Mucosa of descending colon (tissue), 3 donors: ENCODE measurements at regions not wholly inside any gene's neighbourhood (a gene's known extent, or its start where the extent isn't known, plus 50 kb on each side); places are given as distances from the start of the nearest gene placed in this dataset.

Experiments used
- ATAC-seq: fragments of 200-7000 bp; cut with Tn5 transposase; one replicate; pipeline ENCODE4 v1.9.1; 2020; ENCODE audit warnings: mild to moderate bottlenecking, moderate library complexity
- DNase-seq, 3 donors: peaks; one replicate each; pipeline ENCODE4 v3.0.0-alpha.2; 2020
- H3K36me3 ChIP-seq: fragments of 200-600 bp; one replicate; pipeline ENCODE4 v1.8.0; 2021; ENCODE audit warnings: low read depth, mild to moderate bottlenecking
- H3K4me1 ChIP-seq: fragments of 200-600 bp; one replicate; pipeline ENCODE4 v1.8.0; 2021; ENCODE audit warnings: low read depth, mild to moderate bottlenecking
- H3K4me3 ChIP-seq: fragments of 200-600 bp; one replicate; pipeline ENCODE4 v1.8.0; 2021; ENCODE audit warnings: mild to moderate bottlenecking
- H3K9me3 ChIP-seq: fragments of 200-600 bp; one replicate; pipeline ENCODE4 v1.8.0; 2021; ENCODE audit warnings: mild to moderate bottlenecking
- intact Hi-C, 2 donors: fragments of 100-400 bp; cut with DNase I in 1 of 2; cut with micrococcal nuclease in 1 of 2; formaldehyde crosslinking; loops; one replicate each; pipeline versions ENCODE4 v1.11.0 to v1.11.1; 2022; cut with DNase I, micrococcal nuclease
- TF ChIP-seq, protein P1 (sequence below): fragments of 200-600 bp; IDR thresholded peaks from one replicate; pipeline ENCODE4 v1.8.0; 2022; ENCODE audit warnings: antibody characterized with exemption, mild to moderate bottlenecking
- donor health status: DM: no; HTN: no; CAD: no; lungs with moderate emphysema.
- donor health status: DM: no; HTN: no; CAD: no.
- donor health status: DM: no; HTN: yes; CAD: no.

DNA sequence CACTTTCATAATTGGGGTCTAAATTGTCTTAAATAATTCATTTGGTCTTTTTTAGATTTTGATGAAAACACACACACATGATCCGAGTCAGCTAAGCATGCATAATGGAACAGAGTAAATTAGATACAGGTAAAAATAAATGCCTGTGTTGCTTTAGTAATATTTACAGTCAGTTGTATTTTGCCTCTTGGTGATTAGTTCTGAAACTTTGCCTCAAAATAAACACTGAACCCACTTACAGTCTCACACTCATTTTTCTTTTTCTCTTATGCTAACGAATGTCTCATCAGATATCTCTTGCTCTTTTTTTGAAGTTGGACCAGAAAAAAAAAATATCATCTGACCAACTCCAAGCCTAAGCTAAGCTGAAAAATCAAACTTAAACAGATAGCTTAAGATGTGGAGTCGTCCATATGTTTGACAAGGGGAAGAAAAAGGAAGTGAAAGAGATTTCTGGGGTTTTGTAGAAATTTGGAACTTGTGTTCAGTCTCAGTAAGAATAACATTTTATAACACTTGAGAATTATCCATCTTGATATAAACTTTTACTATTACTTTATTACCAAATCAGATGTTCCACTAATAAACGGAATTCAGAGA lies 592.5 kb downstream of the RPL10L start:
- intact Hi-C loops, result no loop called here
- TF ChIP-seq, protein P1, sequence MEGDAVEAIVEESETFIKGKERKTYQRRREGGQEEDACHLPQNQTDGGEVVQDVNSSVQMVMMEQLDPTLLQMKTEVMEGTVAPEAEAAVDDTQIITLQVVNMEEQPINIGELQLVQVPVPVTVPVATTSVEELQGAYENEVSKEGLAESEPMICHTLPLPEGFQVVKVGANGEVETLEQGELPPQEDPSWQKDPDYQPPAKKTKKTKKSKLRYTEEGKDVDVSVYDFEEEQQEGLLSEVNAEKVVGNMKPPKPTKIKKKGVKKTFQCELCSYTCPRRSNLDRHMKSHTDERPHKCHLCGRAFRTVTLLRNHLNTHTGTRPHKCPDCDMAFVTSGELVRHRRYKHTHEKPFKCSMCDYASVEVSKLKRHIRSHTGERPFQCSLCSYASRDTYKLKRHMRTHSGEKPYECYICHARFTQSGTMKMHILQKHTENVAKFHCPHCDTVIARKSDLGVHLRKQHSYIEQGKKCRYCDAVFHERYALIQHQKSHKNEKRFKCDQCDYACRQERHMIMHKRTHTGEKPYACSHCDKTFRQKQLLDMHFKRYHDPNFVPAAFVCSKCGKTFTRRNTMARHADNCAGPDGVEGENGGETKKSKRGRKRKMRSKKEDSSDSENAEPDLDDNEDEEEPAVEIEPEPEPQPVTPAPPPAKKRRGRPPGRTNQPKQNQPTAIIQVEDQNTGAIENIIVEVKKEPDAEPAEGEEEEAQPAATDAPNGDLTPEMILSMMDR, result no peak
- ATAC-seq, result no peak
- DNase-seq, result no peak
- Histone ChIP-seq H3K36me3 (no peaks in the 10 kb centered on the region), H3K4me3 (no peak overlapping the region), H3K4me1 (no peaks in the 10 kb centered on the region), H3K9me3 (no peaks in the 10 kb centered on the region)

- DNase-seq, result no peak
- TF ChIP-seq, protein P1, result no peak
- H3K4me3 ChIP-seq, result no peak overlapping the region
Observed at GRCh38 chr14:46057799-46058198, 593.8 kb downstream of the RPL10L start.

GRCh38 chr14:46054526-46054925 lies 597.1 kb downstream of the RPL10L start:
- DNase-seq, result no peak
- Histone ChIP-seq H3K9me3 (no peaks in the 10 kb centered on the region), H3K36me3 (no peaks in the 10 kb centered on the region), H3K4me3 (no peak overlapping the region), H3K4me1 (no peaks in the 10 kb centered on the region)
- intact Hi-C loops, result no loop called here
- no peak for ATAC-seq
- TF ChIP-seq, protein P1, result no peak

More at GRCh38 chr14:46057799-46058198, 593.8 kb downstream of the RPL10L start:
- intact Hi-C loops, result no loop called here
- ATAC-seq, result no peak
- Histone ChIP-seq H3K9me3 (no peaks in the 10 kb centered on the region), H3K36me3 (no peaks in the 10 kb centered on the region), H3K4me1 (no peaks in the 10 kb centered on the region)

GRCh38 chr14:46053221-46053620 lies 598.4 kb downstream of the RPL10L start:
- H3K4me1 ChIP-seq, result no peaks in the 10 kb centered on the region
- no peaks in the 10 kb centered on the region for H3K9me3 ChIP-seq
- no peak overlapping the region for H3K4me3 ChIP-seq
- DNase-seq, result no peak
- intact Hi-C loops, result no loop called here
- ATAC-seq, result no peak
- TF ChIP-seq, protein P1, result no peak
- no peaks in the 10 kb centered on the region for H3K36me3 ChIP-seq

DNA sequence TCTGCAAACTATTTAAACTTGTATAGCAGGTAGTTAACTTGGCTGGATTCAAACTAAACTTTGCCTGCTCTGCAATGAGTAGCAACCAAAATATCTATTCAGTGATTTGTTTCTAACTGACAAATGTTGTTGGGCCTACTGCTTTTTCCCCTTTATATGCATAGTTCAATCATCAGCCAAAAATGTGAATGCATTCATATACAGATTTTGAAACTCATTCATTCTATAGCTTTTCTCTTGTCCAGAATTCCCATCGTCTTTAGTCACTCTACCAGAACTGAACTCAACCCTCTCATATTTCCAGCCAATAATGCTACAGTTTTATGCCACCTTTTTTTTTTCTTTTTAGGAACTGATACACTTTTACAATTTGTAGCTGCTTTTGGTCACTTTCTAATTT lies 599.8 kb downstream of the RPL10L start:
- ATAC-seq, result no peak

More for the DNA sequence above, 599.8 kb downstream of the RPL10L start:
- H3K4me3 ChIP-seq, result no peak overlapping the region
- H3K4me1 ChIP-seq, result no peaks in the 10 kb centered on the region
- DNase-seq, result no peak
- no peaks in the 10 kb centered on the region for H3K36me3 ChIP-seq
- no peaks in the 10 kb centered on the region for H3K9me3 ChIP-seq
- intact Hi-C loops, result no loop called here
- TF ChIP-seq, protein P1, result no peak
